Activated naive CD4-positive, alpha-beta T cell treated with anti-CD3 and anti-CD28 coated beads, Interleukin-2, amount 50 U/mL, for 16 hours (primary cell): ENCODE measurements at regions not wholly inside any gene's neighbourhood (a gene's known extent, or its start where the extent isn't known, plus 50 kb on each side); places are given as distances from the start of the nearest gene placed in this dataset.
"Not testable (repeated sequence)": the region's sequence is repeated elsewhere in the genome, so short reads cannot be mapped to it uniquely, and the experiment has no call there.

Experiments used
- DNase-seq: peaks from one replicate; pipeline ENCODE4 v3.0.0-alpha.2; 2020

- no peak for DNase-seq
Measured at GRCh38 chr5:44943647-44944046, 134.9 kb downstream of the MRPS30 start.

GRCh38 chr5:44945743-44946142 is 137.0 kb downstream of the MRPS30 start:
- no peak for DNase-seq

DNA sequence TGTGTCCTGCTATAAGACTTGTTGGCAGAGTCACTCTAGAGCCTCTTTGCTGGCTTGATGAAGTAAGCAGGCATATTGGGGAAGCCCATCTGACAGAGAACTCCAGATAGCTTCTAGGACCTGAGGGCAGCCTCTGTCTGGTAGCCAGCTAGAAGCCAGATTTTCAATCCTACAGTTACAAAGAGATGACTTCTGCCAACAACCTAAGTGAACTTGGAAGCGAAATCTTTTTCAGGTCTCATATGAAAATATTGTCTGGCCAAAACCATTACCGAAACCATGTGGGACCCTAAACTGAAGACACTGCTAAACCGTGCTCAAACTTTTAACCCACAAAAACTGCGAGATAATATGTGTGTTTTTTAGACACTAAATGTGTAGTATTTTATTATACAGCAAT is 140.9 kb downstream of the MRPS30 start:
- DNase-seq, result no peak

- no peak for DNase-seq
Measured at GRCh38 chr5:44951371-44951770, 142.6 kb downstream of the MRPS30 start.

DNA sequence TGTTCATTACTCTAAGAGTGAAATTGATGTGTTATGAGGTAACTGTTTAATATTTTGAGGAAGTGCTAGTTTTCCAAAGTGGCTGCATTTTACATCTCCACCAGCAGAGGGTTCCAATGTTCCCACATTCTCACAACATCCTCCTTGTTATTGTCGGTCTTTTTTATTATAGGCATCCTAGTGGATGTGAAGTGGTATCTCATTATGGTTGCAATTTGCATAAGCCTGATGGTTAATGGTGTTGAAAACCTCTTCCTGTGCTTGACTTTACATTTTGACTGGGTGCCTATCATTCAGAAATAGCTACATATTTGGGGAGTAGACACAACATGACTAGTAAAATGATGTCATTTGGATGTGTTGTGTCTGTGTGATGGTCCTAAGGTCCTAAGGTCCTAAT is 143.6 kb downstream of the MRPS30 start:
- DNase-seq, result no peak

GRCh38 chr5:44953078-44953477 is 144.3 kb downstream of the MRPS30 start:
- no peak for DNase-seq

DNA sequence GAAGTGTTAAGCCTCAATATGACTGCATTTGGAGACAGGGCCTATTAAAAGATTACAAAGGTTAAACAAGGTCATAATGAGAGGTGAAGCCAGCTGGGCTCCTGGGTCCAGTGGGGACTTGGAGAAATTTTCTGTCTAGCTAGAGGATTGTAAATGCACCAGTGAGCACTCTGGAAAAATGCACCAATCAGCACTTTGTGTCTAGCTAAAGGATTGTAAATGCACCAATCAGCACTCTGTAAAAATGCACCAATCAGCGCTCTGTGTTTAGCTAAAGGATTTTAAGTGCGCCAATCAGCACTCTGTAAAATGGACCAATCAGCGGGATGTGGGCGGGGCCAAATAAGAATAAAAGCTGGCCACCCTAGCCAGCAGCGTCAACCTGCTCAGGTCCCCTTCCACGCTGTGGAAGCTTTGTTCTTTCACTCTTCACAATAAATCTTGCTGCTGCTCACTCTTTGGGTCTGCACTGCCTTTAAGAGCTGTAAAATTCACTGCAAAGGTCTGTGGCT is 150.3 kb downstream of the MRPS30 start:
- DNase-seq, result not testable (repeated sequence)

- DNase-seq, result no peak
Measured at GRCh38 chr5:44969825-44970224, 161.1 kb downstream of the MRPS30 start.

- DNase-seq, result not testable (repeated sequence)
Measured at GRCh38 chr5:44970963-44971362, 162.2 kb downstream of the MRPS30 start.

DNA sequence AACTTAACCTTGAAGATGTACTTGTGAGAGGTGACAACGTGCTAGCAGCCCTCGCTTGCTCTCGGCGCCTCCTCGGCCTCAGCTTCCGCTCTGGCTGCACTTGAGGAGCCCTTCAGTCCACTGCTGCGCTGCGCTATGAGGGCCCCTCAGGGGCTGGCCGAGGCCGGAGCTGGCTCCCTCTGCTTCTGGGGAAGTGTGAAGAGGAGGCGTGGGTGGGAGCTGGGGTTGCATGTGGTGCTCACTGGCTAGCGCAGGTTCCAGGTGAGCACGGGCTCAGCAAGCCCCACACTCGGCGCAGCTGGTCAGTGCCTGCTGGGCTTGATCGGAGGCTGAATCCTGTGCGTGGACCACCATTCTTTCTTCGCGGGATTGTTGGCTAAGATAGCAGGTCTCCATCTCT is 166.1 kb downstream of the MRPS30 start:
- no peak for DNase-seq

DNA sequence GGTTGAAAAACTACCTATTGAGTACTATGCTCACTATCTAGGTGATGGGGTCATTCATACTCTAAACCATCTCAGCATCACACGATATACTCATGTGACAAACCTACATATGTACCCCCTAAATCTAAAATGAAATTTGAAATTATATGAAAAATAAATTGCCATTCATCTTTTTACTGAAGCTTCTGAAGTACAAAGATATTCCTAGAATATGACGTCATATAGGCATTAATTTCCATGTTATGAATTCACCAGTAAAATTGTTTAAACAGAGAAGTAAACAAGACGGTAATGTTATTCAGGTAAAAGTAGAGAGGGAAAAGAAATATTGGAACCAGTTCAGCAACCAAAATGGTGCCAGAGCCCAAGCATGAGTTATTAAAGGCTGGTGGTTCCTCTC is 173.0 kb downstream of the MRPS30 start:
- no peak for DNase-seq

DNA sequence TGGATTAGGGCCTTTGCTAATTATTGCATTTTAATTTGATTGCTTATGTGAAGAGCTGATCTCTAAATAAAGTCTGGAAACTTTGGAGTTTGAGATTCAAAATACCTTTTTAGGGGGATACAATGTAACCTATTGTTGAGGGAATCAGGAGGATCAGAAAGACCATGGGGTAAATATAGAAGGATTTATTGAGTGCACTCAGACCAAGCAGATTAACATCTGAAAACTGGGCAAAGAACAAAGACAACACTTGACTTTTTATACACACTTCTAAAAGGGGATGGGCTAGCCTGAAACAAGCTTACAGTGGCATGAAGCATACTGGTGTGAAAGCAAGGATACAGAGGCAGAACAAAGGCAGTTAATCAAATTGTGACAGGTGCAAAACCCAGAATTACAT is 174.3 kb downstream of the MRPS30 start:
- no peak for DNase-seq

DNA sequence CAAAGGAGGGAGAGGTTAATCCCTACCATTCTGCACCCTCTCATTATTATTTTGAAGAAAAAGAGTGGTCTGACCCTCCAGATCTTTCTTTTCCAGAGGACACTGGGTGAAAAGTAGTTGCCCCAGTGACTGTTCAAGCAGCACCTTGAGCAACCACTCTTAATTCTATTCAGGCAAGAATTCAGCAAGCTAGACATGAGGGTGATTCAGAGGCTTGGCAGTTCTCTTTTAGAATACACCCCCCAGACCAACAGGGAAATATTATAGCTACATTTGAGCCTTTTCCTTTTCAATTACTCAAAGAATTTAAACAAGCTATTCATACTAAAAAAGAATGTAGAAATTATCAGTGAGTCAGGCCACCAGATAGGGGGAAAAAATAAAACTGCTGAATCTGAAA is 178.3 kb downstream of the MRPS30 start:
- no peak for DNase-seq

GRCh38 chr5:44991693-44992092 is 182.9 kb downstream of the MRPS30 start:
- DNase-seq, result no peak

DNA sequence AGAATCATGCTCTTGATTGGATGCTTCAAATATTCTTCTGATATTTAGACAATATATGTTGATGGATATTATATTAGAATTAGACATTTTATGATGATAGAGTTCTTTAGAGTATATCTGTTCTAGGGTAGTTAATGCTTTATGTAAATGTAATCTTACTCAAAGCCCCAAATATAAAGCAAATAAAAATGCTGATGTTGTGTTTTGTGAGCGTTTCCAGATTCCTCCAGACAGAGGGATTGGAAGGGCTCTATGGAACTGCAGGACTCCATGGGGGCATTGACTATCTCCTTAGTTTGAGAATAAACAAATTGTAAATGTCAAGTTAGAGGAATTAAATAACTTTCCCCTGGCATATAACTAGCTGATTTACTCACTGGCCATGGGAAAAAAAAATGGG is 184.5 kb downstream of the MRPS30 start:
- DNase-seq, result no peak

- DNase-seq, result no peak
Measured at GRCh38 chr5:44997506-44997905, 188.8 kb downstream of the MRPS30 start.

GRCh38 chr5:45007102-45007501 is 198.4 kb downstream of the MRPS30 start:
- DNase-seq, result not testable (repeated sequence)

GRCh38 chr5:45017568-45017967 is 208.8 kb downstream of the MRPS30 start:
- DNase-seq, result no peak

GRCh38 chr5:45029553-45029952 is 220.8 kb downstream of the MRPS30 start:
- DNase-seq, result no peak

- no peak for DNase-seq
Measured at GRCh38 chr5:45035991-45036390, 227.2 kb downstream of the MRPS30 start.

DNA sequence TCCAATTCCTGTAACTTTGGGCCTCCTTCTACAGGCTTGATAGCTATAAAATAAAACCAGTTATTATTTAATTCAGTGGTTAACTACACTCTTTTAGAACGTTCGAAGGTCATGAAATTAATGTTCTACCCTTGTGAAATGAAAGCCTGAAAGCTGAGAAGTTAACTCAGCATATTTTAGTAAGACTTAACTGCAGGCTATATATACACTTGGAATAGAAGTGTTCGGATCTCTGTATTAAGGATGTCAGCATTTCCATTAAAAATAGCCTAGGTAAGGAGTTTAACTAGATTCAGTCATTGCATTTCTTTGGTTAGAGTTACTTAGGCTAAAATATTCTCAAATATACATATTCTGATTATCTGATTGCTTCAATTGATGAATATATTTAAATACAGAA is 229.2 kb downstream of the MRPS30 start:
- DNase-seq, result no peak

DNA sequence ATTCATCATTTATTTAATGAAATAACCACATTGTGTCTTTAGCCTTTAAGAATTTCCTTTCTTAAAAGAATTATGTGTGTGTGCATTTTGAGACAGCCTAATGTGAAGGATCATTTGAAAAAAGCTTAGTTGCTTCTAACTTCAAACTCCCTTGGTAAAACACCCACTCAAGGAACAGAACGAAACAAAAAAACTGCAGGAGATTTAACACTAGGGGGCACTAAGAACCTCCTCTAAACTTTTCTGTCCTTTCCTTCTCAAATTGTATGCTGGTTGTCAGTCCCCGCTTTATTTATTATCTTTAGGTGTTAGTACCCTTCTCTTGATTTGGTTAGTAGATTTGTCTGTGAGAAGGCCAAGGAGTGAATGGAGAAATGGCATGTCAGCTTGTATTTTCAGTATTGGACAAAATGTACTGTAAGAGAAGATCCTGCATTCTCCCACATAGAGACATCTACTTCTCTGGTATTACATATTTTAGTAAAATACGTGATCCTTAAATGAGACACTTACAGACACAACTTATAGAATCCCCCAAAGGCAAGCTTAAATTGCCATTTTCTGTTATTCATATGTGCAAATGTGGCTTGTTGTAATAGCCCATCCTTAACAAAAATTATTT is 229.7 kb downstream of the MRPS30 start:
- DNase-seq, result no peak

DNA sequence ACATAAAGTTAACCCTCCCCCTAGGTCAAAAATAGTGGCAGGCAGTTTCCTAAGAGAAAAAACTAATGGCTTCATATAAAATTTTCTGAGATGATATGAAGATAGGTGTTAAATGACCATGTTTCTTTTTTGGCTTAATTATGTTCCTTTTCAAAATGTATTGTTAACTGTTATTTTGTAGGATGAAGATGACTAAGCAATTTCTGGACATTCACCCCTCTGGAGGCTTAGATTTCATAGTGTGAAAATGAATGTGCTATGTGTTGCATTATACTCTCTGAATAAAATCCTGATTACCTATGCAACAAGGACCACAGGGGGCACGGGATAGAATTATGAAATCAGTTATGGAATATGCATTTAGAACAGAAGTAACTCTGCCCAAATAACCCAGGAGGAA is 233.5 kb downstream of the MRPS30 start:
- DNase-seq, result no peak

- DNase-seq, result no peak
Measured at GRCh38 chr5:45057564-45057963, 248.8 kb downstream of the MRPS30 start.

DNA sequence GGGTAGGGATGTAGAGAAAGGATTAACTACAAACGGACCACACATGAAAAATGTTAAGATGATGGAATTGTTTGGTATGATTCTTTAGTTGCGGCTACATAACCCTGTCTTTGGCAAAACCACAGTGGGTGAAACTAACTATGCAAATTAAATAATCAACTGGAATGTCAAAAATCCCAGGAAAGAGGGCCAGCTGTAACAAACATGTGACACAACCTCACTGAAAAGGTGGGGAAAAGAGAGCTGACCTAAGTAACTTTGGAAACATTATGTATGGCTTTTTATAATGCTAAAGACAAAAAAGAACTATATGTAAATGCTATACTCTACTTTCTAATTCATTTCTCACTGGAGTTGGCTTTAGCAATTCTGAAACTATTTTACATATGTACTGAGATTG is 252.0 kb downstream of the MRPS30 start:
- no peak for DNase-seq
